GM23338 (cell line): ENCODE measurements at regions not wholly inside any gene's neighbourhood (a gene's known extent, or its start where the extent isn't known, plus 50 kb on each side); places are given as distances from the start of the nearest gene placed in this dataset.

ENCODE experiments used
- ATAC-seq: fragments of 200-7000 bp; cut with Tn5 transposase; 3 replicates; pipeline ENCODE4 v1.9.1; 2020
- DNase-seq: peaks from one replicate; pipeline ENCODE4 v3.0.0-alpha.2; 2015; ENCODE audit warnings: low spot score
- H2AFZ ChIP-seq: fragments of 200-600 bp; sonication (generic); 2 replicates; pipeline ENCODE4 v1.8.0; 2016; ENCODE audit warnings: antibody characterized with exemption, mild to moderate bottlenecking, moderate library complexity
- H3F3A ChIP-seq: fragments of 200-600 bp; sonication (generic); replicated peaks from 2 replicates; pipeline ENCODE4 v1.8.0; 2017; ENCODE audit warnings: antibody characterized with exemption, mixed run types, low read depth
- H3K27ac ChIP-seq: fragments of 200-600 bp; sonication (generic); 2 replicates; pipeline ENCODE4 v1.6.1; 2016; ENCODE audit warnings: low read depth
- H3K27me3 ChIP-seq: fragments of 200-600 bp; sonication (generic); 2 replicates; pipeline ENCODE4 v1.8.0; 2016; ENCODE audit warnings: mild to moderate bottlenecking, mixed run types, moderate library complexity; ENCODE audit not compliant: insufficient read depth
- H3K36me3 ChIP-seq: fragments of 200-600 bp; sonication (generic); 2 replicates; pipeline ENCODE4 v1.8.0; 2016; ENCODE audit warnings: mild to moderate bottlenecking; ENCODE audit not compliant: insufficient read depth
- H3K4me1 ChIP-seq: fragments of 200-600 bp; sonication (generic); 2 replicates; pipeline ENCODE4 v1.8.0; 2016; ENCODE audit warnings: mild to moderate bottlenecking, moderate library complexity; ENCODE audit not compliant: insufficient read depth
- H3K4me2 ChIP-seq: fragments of 200-600 bp; sonication (generic); 2 replicates; pipeline ENCODE4 v1.7.1; 2017; ENCODE audit warnings: mixed run types
- H3K4me3 ChIP-seq: fragments of 200-600 bp; sonication (generic); 2 replicates; pipeline ENCODE4 v1.6.1; 2016; ENCODE audit warnings: mixed run types
- H3K79me2 ChIP-seq: fragments of 200-600 bp; sonication (generic); replicated peaks from 2 replicates; pipeline ENCODE4 v1.8.0; 2017; ENCODE audit warnings: mild to moderate bottlenecking; ENCODE audit not compliant: insufficient read depth
- H3K9me2 ChIP-seq: fragments of 200-600 bp; sonication (generic); 2 replicates; pipeline ENCODE4 v1.8.0; 2017; ENCODE audit not compliant: insufficient read depth
- H4K20me1 ChIP-seq: fragments of 200-600 bp; sonication (generic); replicated peaks from 2 replicates; pipeline ENCODE4 v1.8.0; 2017; ENCODE audit warnings: mild to moderate bottlenecking; ENCODE audit not compliant: insufficient read depth
- H3K27ac Mint-ChIP-seq: 2 replicates; pipeline ENCODE4 v1.8.0; 2020; ENCODE audit warnings: inconsistent platforms, mild to moderate bottlenecking, moderate library complexity, mixed read lengths
- H3K27me3 Mint-ChIP-seq: 3 replicates; pipeline ENCODE4 v1.8.0; 2022; ENCODE audit warnings: low read depth, mild to moderate bottlenecking, moderate library complexity, mixed read lengths, inconsistent platforms; ENCODE audit not compliant: insufficient read depth, poor library complexity
- H3K36me3 Mint-ChIP-seq: 3 replicates; pipeline ENCODE4 v1.8.0; 2021; ENCODE audit warnings: low read depth, mild to moderate bottlenecking, inconsistent platforms, moderate library complexity, mixed read lengths
- H3K4me1 Mint-ChIP-seq: 3 replicates; pipeline ENCODE4 v1.8.0; 2020; ENCODE audit warnings: mild to moderate bottlenecking, inconsistent platforms, mixed read lengths
- H3K4me3 Mint-ChIP-seq: 3 replicates; pipeline ENCODE4 v1.8.0; 2021; ENCODE audit warnings: moderate library complexity, mild to moderate bottlenecking, inconsistent platforms, mixed read lengths
- H3K9me3 Mint-ChIP-seq: 3 replicates; pipeline ENCODE4 v1.8.0; 2020; ENCODE audit warnings: moderate library complexity, mild to moderate bottlenecking, inconsistent platforms, mixed read lengths
- EZH2phosphoT487 ChIP-seq: fragments of 200-600 bp; sonication (generic); IDR thresholded peaks from one replicate; pipeline ENCODE4 v1.8.1; 2018; ENCODE audit warnings: antibody characterized with exemption; ENCODE audit not compliant: unreplicated experiment
- JUNB ChIP-seq: IDR thresholded peaks from one replicate; pipeline ENCODE4 v1.6.1; 2016; ENCODE audit warnings: antibody characterized with exemption; ENCODE audit not compliant: unreplicated experiment
- NANOG ChIP-seq: IDR thresholded peaks from 2 replicates; pipeline ENCODE4 v1.6.1; 2016; ENCODE audit warnings: antibody characterized with exemption, borderline replicate concordance
- ZNF114 ChIP-seq: fragments of 250-450 bp; sonication (Bioruptor Pico); IDR thresholded peaks from 2 replicates; pipeline ENCODE4 v1.5.0; 2020; ENCODE audit warnings: mild to moderate bottlenecking, moderate library complexity
- ZNF331 ChIP-seq: fragments of 250-450 bp; sonication (Bioruptor Pico); IDR thresholded peaks from 2 replicates; pipeline ENCODE4 v1.5.0; 2020; ENCODE audit warnings: low read depth, mild to moderate bottlenecking, moderate library complexity
- TF ChIP-seq, protein P1 (sequence below): fragments of 250-450 bp; sonication (Bioruptor Pico); IDR thresholded peaks from 2 replicates; pipeline ENCODE4 v1.5.0; 2020; ENCODE audit warnings: mild to moderate bottlenecking, moderate library complexity
- TF ChIP-seq, protein P2 (sequence below): IDR thresholded peaks from 2 replicates; pipeline ENCODE4 v1.6.1; 2016; ENCODE audit warnings: antibody characterized with exemption

DNA sequence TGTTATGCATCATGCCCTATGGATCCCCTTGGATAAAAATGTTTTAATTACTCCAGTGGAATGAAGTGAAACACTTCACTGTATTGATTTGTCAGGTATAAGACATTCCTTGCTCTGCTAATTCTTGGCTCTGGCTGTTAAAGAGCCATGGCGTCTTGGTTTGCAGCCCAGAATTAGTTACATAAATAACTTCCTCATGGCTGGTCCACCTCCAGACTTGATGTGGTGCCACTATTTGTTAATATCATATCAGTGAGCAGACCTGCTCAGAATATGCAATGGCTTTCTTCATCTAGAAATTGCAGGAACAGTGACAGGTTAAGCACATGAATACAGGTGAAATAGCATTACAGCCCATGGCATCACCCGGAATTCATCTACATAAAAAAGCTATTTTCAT is 446.9 kb upstream of the GRIN3A start:
- Histone ChIP-seq H3K9me2 (no peaks in the 10 kb centered on the region), H3K27ac (no peak overlapping the region), H3K4me2 (no peak overlapping the region), H3K36me3 (peaks cover 16% of the 10 kb centered on the region; the same call in 1 of the 2 replicates), H3K27me3 (no peaks in the 10 kb centered on the region), H4K20me1 (no peaks in the 10 kb centered on the region), H3K79me2 (no peaks in the 10 kb centered on the region), H3F3A (no peaks in the 10 kb centered on the region), H2AFZ (no peak overlapping the region), H3K4me1 (no peaks in the 10 kb centered on the region), H3K4me3 (no peak overlapping the region)
- Mint-ChIP-seq H3K36me3 (peaks cover 20% of the 10 kb centered on the region), H3K9me3 (peaks cover 93% of the 10 kb centered on the region), H3K27me3 (no peaks in the 10 kb centered on the region), H3K4me1 (no peaks in the 10 kb centered on the region), H3K27ac (no peak overlapping the region), H3K4me3 (no peak overlapping the region)
- TF ChIP-seq ZNF114 (CRISPR knock-in tag), result no peak
- TF ChIP-seq JUNB, result no peak
- no peak for TF ChIP-seq NANOG
- TF ChIP-seq EZH2phosphoT487, result no peak
- TF ChIP-seq, protein P1, sequence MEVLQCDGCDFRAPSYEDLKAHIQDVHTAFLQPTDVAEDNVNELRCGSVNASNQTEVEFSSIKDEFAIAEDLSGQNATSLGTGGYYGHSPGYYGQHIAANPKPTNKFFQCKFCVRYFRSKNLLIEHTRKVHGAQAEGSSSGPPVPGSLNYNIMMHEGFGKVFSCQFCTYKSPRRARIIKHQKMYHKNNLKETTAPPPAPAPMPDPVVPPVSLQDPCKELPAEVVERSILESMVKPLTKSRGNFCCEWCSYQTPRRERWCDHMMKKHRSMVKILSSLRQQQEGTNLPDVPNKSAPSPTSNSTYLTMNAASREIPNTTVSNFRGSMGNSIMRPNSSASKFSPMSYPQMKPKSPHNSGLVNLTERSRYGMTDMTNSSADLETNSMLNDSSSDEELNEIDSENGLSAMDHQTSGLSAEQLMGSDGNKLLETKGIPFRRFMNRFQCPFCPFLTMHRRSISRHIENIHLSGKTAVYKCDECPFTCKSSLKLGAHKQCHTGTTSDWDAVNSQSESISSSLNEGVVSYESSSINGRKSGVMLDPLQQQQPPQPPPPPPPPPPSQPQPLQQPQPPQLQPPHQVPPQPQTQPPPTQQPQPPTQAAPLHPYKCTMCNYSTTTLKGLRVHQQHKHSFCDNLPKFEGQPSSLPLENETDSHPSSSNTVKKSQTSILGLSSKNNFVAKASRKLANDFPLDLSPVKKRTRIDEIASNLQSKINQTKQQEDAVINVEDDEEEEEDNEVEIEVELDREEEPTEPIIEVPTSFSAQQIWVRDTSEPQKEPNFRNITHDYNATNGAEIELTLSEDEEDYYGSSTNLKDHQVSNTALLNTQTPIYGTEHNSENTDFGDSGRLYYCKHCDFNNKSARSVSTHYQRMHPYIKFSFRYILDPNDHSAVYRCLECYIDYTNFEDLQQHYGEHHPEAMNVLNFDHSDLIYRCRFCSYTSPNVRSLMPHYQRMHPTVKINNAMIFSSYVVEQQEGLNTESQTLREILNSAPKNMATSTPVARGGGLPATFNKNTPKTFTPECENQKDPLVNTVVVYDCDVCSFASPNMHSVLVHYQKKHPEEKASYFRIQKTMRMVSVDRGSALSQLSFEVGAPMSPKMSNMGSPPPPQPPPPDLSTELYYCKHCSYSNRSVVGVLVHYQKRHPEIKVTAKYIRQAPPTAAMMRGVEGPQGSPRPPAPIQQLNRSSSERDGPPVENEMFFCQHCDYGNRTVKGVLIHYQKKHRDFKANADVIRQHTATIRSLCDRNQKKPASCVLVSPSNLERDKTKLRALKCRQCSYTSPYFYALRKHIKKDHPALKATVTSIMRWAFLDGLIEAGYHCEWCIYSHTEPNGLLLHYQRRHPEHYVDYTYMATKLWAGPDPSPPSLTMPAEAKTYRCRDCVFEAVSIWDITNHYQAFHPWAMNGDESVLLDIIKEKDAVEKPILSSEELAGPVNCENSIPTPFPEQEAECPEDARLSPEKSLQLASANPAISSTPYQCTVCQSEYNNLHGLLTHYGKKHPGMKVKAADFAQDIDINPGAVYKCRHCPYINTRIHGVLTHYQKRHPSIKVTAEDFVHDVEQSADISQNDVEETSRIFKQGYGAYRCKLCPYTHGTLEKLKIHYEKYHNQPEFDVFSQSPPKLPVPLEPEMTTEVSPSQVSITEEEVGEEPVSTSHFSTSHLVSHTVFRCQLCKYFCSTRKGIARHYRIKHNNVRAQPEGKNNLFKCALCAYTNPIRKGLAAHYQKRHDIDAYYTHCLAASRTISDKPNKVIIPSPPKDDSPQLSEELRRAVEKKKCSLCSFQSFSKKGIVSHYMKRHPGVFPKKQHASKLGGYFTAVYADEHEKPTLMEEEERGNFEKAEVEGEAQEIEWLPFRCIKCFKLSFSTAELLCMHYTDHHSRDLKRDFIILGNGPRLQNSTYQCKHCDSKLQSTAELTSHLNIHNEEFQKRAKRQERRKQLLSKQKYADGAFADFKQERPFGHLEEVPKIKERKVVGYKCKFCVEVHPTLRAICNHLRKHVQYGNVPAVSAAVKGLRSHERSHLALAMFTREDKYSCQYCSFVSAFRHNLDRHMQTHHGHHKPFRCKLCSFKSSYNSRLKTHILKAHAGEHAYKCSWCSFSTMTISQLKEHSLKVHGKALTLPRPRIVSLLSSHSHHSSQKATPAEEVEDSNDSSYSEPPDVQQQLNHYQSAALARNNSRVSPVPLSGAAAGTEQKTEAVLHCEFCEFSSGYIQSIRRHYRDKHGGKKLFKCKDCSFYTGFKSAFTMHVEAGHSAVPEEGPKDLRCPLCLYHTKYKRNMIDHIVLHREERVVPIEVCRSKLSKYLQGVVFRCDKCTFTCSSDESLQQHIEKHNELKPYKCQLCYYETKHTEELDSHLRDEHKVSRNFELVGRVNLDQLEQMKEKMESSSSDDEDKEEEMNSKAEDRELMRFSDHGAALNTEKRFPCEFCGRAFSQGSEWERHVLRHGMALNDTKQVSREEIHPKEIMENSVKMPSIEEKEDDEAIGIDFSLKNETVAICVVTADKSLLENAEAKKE (CRISPR knock-in tag), result no peak
- TF ChIP-seq, protein P2, sequence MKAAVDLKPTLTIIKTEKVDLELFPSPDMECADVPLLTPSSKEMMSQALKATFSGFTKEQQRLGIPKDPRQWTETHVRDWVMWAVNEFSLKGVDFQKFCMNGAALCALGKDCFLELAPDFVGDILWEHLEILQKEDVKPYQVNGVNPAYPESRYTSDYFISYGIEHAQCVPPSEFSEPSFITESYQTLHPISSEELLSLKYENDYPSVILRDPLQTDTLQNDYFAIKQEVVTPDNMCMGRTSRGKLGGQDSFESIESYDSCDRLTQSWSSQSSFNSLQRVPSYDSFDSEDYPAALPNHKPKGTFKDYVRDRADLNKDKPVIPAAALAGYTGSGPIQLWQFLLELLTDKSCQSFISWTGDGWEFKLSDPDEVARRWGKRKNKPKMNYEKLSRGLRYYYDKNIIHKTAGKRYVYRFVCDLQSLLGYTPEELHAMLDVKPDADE, result no peak
- no peak for TF ChIP-seq ZNF331 (CRISPR knock-in tag)
- ATAC-seq, result no peak
- no peak for DNase-seq
